ENCODE measurements at regions not wholly inside any gene's neighbourhood (a gene's known extent, or its start where the extent isn't known, plus 50 kb on each side); places are given as distances from the start of the nearest gene placed in this dataset.

DNA sequence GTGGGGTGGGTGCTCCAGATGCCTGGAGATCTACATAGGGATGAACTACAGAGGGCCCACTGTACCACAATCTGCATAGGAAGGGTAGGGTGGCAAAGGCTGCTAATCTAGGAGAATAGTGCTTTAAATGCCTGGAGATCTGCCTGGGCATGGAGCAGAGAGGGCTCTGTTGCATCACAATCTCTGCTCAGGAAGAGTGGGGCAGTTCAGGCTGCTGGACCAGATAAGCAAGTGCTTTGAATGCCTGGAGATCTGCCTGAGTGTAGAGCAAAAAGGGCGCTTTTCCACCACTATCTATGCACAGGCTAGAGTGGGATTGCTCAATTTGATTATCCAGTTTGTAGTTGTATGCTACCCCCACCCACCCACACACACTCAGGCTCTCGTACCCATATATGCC, 886.3 kb upstream of the SEL1L start:
- DNase-seq (ENCODE audit: extremely low read depth, insufficient read length): no peak
- H3K36me3 ChIP-seq (ENCODE audit: control insufficient read depth, insufficient read depth, low read length): no peaks in the 10 kb centered on the region
- H3K27me3 ChIP-seq (replicated peaks; ENCODE audit: control insufficient read depth, insufficient read depth, low read length): no peaks in the 10 kb centered on the region
- TF ChIP-seq, protein P1, sequence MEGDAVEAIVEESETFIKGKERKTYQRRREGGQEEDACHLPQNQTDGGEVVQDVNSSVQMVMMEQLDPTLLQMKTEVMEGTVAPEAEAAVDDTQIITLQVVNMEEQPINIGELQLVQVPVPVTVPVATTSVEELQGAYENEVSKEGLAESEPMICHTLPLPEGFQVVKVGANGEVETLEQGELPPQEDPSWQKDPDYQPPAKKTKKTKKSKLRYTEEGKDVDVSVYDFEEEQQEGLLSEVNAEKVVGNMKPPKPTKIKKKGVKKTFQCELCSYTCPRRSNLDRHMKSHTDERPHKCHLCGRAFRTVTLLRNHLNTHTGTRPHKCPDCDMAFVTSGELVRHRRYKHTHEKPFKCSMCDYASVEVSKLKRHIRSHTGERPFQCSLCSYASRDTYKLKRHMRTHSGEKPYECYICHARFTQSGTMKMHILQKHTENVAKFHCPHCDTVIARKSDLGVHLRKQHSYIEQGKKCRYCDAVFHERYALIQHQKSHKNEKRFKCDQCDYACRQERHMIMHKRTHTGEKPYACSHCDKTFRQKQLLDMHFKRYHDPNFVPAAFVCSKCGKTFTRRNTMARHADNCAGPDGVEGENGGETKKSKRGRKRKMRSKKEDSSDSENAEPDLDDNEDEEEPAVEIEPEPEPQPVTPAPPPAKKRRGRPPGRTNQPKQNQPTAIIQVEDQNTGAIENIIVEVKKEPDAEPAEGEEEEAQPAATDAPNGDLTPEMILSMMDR (IDR thresholded peaks at IDR 0.05; ENCODE audit: insufficient read depth, low read length, poor library complexity, severe bottlenecking): no peak
- no peak overlapping the region for H3K4me3 ChIP-seq (replicated peaks; ENCODE audit: low read depth, low read length)

DNA sequence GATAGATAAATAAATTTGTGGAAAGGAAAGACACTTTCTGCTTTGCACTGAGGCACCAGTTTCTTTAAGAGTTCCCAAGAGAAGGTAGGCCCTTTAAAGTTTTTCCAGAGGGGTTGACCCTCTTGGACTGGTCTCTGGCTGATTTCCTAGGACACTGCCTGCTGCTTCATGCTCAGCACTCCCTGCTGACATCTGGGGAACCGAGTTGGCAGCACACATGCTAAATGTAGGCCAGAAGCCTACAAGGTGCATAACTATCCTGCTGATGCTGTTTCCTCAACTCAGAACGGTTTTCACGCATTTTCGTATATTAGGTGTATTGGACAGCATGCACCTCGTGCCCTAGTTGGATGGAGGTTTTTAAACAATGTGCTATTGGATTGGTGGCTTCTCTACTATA, 887.2 kb upstream of the SEL1L start:
- Histone ChIP-seq H3K4me3 (replicated peaks; ENCODE audit: low read depth, low read length) (no peak overlapping the region), H3K27me3 (replicated peaks; ENCODE audit: control insufficient read depth, insufficient read depth, low read length) (no peaks in the 10 kb centered on the region), H3K36me3 (ENCODE audit: control insufficient read depth, insufficient read depth, low read length) (no peaks in the 10 kb centered on the region)
- no peak for DNase-seq (ENCODE audit: extremely low read depth, insufficient read length)
- TF ChIP-seq, protein P1 (IDR thresholded peaks at IDR 0.05; ENCODE audit: insufficient read depth, low read length, poor library complexity, severe bottlenecking): no peak

DNA sequence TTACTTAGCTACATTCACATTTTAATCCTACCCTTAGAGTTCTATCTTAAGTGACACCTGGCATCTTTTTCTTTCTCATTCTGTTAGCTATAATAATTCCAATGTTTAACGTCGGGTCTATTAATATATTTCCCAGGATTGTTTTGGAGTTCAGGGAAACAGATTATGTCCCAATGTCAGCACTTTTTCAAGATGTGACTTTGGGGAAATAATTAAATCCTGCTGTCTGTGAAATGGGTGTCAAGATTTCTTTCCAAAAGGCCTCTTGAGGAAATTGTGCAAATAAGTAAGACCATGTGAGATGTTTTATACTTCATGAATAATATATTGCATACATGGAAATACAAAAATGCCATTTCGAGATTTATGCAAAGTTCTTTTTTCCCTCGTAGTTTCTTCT, 887.6 kb upstream of the SEL1L start:
- Histone ChIP-seq H3K36me3 (ENCODE audit: control insufficient read depth, insufficient read depth, low read length) (no peaks in the 10 kb centered on the region), H3K4me3 (replicated peaks; ENCODE audit: low read depth, low read length) (no peak overlapping the region), H3K27me3 (replicated peaks; ENCODE audit: control insufficient read depth, insufficient read depth, low read length) (no peaks in the 10 kb centered on the region)
- TF ChIP-seq, protein P1 (IDR thresholded peaks at IDR 0.05; ENCODE audit: insufficient read depth, low read length, poor library complexity, severe bottlenecking): no peak
- no peak for DNase-seq (ENCODE audit: extremely low read depth, insufficient read length)

DNA sequence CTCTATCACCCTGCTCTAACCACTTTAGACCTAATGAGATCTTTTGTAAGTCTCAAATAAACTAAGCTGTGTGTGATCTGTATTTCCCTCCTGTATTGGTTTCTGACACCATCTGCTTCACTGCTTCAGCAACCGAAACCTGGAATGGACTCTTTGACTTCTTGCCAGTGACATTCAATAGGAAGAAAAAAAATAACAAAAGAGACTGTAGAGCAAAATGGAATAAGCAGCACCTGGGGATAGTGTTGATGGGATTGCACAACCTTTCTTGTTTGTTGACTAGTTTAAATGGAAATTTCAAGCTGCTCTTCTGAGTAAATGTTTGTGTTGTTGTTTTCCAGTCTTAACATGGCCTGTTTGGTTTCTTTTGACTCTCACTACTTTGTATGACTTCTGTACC, 888.6 kb upstream of the SEL1L start:
- TF ChIP-seq, protein P1 (IDR thresholded peaks at IDR 0.05; ENCODE audit: insufficient read depth, low read length, poor library complexity, severe bottlenecking): no peak
- no peak for DNase-seq (ENCODE audit: extremely low read depth, insufficient read length)

DNA sequence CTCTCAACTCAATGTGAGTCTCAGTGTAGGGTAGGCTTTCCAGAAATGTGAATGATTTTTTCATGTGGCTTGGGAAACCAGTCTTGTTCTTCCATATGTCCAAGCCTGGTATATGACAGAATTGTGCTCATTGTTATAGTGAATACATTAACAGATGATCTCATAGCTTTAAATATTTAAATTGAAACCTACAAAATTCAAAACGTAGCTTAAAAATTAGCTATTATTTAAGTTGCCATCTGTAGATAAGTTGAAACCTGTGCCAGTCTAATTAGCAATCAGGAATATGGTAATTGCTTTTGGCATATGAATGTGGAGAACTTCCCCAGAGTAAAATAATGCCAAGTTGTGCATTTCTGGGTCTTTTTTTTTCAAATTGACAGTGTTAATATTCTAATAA, 891.6 kb upstream of the SEL1L start:
- no peak overlapping the region for H3K4me3 ChIP-seq (replicated peaks; ENCODE audit: low read depth, low read length)
- TF ChIP-seq, protein P1 (IDR thresholded peaks at IDR 0.05; ENCODE audit: insufficient read depth, low read length, poor library complexity, severe bottlenecking): no peak
- DNase-seq (ENCODE audit: extremely low read depth, insufficient read length): no peak
- no peaks in the 10 kb centered on the region for H3K36me3 ChIP-seq (ENCODE audit: control insufficient read depth, insufficient read depth, low read length)
- H3K27me3 ChIP-seq (replicated peaks; ENCODE audit: control insufficient read depth, insufficient read depth, low read length): no peaks in the 10 kb centered on the region

More for the DNA sequence above, 888.6 kb upstream of the SEL1L start:
- no peaks in the 10 kb centered on the region for H3K27me3 ChIP-seq (replicated peaks; ENCODE audit: control insufficient read depth, insufficient read depth, low read length)
- H3K4me3 ChIP-seq (replicated peaks; ENCODE audit: low read depth, low read length): no peak overlapping the region
- H3K36me3 ChIP-seq (ENCODE audit: control insufficient read depth, insufficient read depth, low read length): no peaks in the 10 kb centered on the region

DNA sequence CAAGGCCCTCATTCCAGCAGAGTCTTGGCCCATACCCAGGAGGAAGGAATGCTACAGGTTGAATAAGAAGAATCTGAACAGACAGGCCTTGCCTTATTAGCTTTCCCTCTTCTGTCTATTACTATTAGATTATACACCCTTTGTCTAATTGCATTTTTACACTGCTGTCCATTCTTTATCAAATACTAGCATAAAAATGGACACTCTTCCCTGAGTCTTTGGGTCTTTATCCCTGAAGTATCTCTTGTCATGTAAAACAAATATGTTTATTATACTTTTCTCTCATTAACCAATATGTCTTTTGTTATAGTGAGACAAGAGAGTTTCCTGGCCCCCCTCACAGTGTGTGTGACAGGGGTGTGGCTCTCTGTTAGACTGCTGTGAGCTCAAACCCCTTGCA, 897.4 kb upstream of the SEL1L start:
- H3K4me3 ChIP-seq (replicated peaks; ENCODE audit: low read depth, low read length): no peak overlapping the region
- no peak for DNase-seq (ENCODE audit: extremely low read depth, insufficient read length)
- no peaks in the 10 kb centered on the region for H3K36me3 ChIP-seq (ENCODE audit: control insufficient read depth, insufficient read depth, low read length)
- TF ChIP-seq, protein P1 (IDR thresholded peaks at IDR 0.05; ENCODE audit: insufficient read depth, low read length, poor library complexity, severe bottlenecking): no peak
- H3K27me3 ChIP-seq (replicated peaks; ENCODE audit: control insufficient read depth, insufficient read depth, low read length): no peaks in the 10 kb centered on the region
